ENCODE measurements at regions not wholly inside any gene's neighbourhood (a gene's known extent, or its start where the extent isn't known, plus 50 kb on each side); places are given as distances from the start of the nearest gene placed in this dataset.
A peak's percentile ranks its signal among the peaks of the same experiment; 100 is the strongest.

DNA sequence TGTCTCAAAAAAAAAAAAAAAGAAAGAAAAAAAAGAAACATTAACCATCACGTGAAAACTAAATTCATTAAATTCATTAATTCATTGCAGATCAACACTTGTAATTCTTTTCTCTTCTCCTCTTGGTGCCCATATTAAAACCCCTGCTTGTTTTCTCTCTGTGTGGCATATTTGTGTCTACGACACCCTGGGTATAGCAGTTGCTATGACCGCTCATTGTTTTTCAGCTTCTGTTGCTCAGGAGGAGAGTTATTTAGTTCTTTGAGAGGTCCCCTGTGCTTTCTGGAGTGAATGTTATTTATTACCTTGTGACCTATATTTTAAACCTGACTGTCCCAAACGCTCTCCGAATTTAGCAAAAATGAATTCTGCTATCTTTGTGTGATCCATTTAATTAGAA is 62.3 kb upstream of the CLMP start:
- no peak for TF ChIP-seq EP300 (IDR thresholded peaks at IDR 0.05)
- TF ChIP-seq POLR2AphosphoS5 (IDR thresholded peaks at IDR 0.05) = no peak
- TF ChIP-seq CTCF (IDR thresholded peaks at IDR 0.05) = no peak
- TF ChIP-seq POLR2A (IDR thresholded peaks at IDR 0.05; ENCODE audit: low read depth) = no peak
- peaks cover 10 to 28% (median 16%) of the 10 kb centered on the region in 4 donors for H3K4me1 ChIP-seq
- H3K27ac ChIP-seq (replicated peaks in 1 of 4) = no peak overlapping the region
- intact Hi-C loops (cut with DNase I) = no loop called here
- WGBS = 88% methylated on average over 5 of the region's 5 CpGs
- H3K27me3 ChIP-seq = no peaks in the 10 kb centered on the region
- H3K36me3 ChIP-seq = no peaks in the 10 kb centered on the region
- H3K4me3 ChIP-seq = no peak overlapping the region
- no peak for DNase-seq (ENCODE audit: extremely low spot score)
- no peaks in the 10 kb centered on the region for H3K9me3 ChIP-seq

GRCh38 chr11:123255909-123256308 is 60.9 kb upstream of the CLMP start:
- Histone ChIP-seq H3K27ac (replicated peaks in 1 of 4) (no peak overlapping the region), H3K4me1 (peaks cover under 1 to 33% (median 21%) of the 10 kb centered on the region in 4 donors), H3K4me3 (no peak overlapping the region), H3K9me3 (no peaks in the 10 kb centered on the region), H3K27me3 (no peaks in the 10 kb centered on the region), H3K36me3 (no peaks in the 10 kb centered on the region)
- no peak for DNase-seq (ENCODE audit: extremely low spot score)
- intact Hi-C loops (cut with DNase I) = no loop called here
- WGBS = 72% methylated on average over 8 of the region's 8 CpGs
- TF ChIP-seq EP300 (IDR thresholded peaks at IDR 0.05) (no peak), CTCF (IDR thresholded peaks at IDR 0.05) (no peak), POLR2AphosphoS5 (IDR thresholded peaks at IDR 0.05) (no peak), POLR2A (IDR thresholded peaks at IDR 0.05; ENCODE audit: low read depth) (no peak)

- TF ChIP-seq POLR2A (IDR thresholded peaks at IDR 0.05; ENCODE audit: low read depth) (no peak), POLR2AphosphoS5 (IDR thresholded peaks at IDR 0.05) (no peak), EP300 (IDR thresholded peaks at IDR 0.05) (no peak), CTCF (IDR thresholded peaks at IDR 0.05) (no peak)
- DNase-seq (ENCODE audit: extremely low spot score) = no peak
- Histone ChIP-seq H3K36me3 (no peaks in the 10 kb centered on the region), H3K4me1 (peaks cover 0 to 28% (median 20%) of the 10 kb centered on the region in 4 donors), H3K27me3 (no peaks in the 10 kb centered on the region), H3K9me3 (no peaks in the 10 kb centered on the region), H3K27ac (replicated peaks in 1 of 4) (no peak overlapping the region), H3K4me3 (no peak overlapping the region)
- WGBS = 91% methylated on average over 3 of the region's 3 CpGs
- intact Hi-C loops (cut with DNase I) = no loop called here
Measured at GRCh38 chr11:123254357-123254756, 59.3 kb upstream of the CLMP start.

DNA sequence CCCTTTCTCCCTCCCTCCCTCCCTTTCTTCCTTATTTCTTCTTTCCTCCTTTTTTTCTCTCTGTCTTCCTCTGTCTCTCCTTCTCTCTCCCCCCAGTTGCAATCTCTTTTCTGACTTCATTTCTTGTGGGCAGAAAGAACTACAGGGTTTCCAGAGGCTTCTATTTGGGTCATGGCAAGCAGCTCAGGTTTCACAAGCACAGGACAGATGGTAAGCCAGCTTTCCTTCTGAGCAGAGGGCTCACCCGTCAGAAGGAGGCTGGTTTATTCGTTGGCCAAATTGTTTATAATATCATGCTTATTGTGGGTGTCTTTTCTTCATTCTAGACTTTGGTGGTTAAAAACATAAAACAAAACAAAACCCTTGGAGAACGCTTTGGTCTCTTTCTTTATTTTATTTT is 58.9 kb upstream of the CLMP start:
- no peaks in the 10 kb centered on the region for H3K9me3 ChIP-seq
- no peaks in the 10 kb centered on the region for H3K27me3 ChIP-seq
- intact Hi-C loops (cut with DNase I) = no loop called here
- peak overlapping the region in 1 of 4 donors; percentile 23 for H3K27ac ChIP-seq (replicated peaks in 1 of 4)
- DNase-seq (ENCODE audit: extremely low spot score) = no peak
- H3K4me3 ChIP-seq = no peak overlapping the region
- TF ChIP-seq CTCF (IDR thresholded peaks at IDR 0.05) = no peak
- TF ChIP-seq EP300 (IDR thresholded peaks at IDR 0.05) = no peak
- TF ChIP-seq POLR2A (IDR thresholded peaks at IDR 0.05; ENCODE audit: low read depth) = no peak
- TF ChIP-seq POLR2AphosphoS5 (IDR thresholded peaks at IDR 0.05) = no peak
- no peaks in the 10 kb centered on the region for H3K36me3 ChIP-seq
- WGBS = 61% methylated on average over 3 of the region's 3 CpGs
- peaks cover 0 to 28% (median 20%) of the 10 kb centered on the region in 4 donors for H3K4me1 ChIP-seq

GRCh38 chr11:123253223-123253622 is 58.2 kb upstream of the CLMP start:
- Histone ChIP-seq H3K4me3 (no peak overlapping the region), H3K36me3 (no peaks in the 10 kb centered on the region), H3K27ac (replicated peaks in 1 of 4) (peak overlapping the region in 1 of 4 donors; percentile 23), H3K27me3 (no peaks in the 10 kb centered on the region), H3K9me3 (no peaks in the 10 kb centered on the region), H3K4me1 (peaks cover 0 to 28% (median 20%) of the 10 kb centered on the region in 4 donors)
- TF ChIP-seq POLR2A (IDR thresholded peaks at IDR 0.05; ENCODE audit: low read depth) (no peak), POLR2AphosphoS5 (IDR thresholded peaks at IDR 0.05) (no peak), EP300 (IDR thresholded peaks at IDR 0.05) (no peak), CTCF (IDR thresholded peaks at IDR 0.05) (no peak)
- intact Hi-C loops (cut with DNase I) = no loop called here
- 94% methylated on average over 8 of the region's 8 CpGs for WGBS
- DNase-seq (ENCODE audit: extremely low spot score) = no peak

Measured in esophagus muscularis mucosa (tissue), 4 donors.